T-helper 17 cell (primary cell): ENCODE measurements at regions not wholly inside any gene's neighbourhood (a gene's known extent, or its start where the extent isn't known, plus 50 kb on each side); places are given as distances from the start of the nearest gene placed in this dataset.
"Not testable (repeated sequence)": the region's sequence is repeated elsewhere in the genome, so short reads cannot be mapped to it uniquely, and the experiment has no call there.

Source experiments
- ATAC-seq: fragments of 150-1000 bp; cut with Tn5 transposase; 2 replicates; pipeline ENCODE4 v1.10.0; 2021; ENCODE audit warnings: mild to moderate bottlenecking, moderate library complexity
- DNase-seq, 3 donors: peaks; one replicate each; pipeline versions ENCODE4 v3.0.0 to v3.0.0-alpha.2; 2020 to 2021
- H3K9me3 ChIP-seq: one replicate; pipeline ENCODE4 v1.7.0; 2013; ENCODE audit warnings: low read length, mild to moderate bottlenecking; ENCODE audit not compliant: control insufficient read depth, poor library complexity, severe bottlenecking
- H3K27ac Mint-ChIP-seq: one replicate; pipeline ENCODE4 v1.8.0; 2022; ENCODE audit warnings: mild to moderate bottlenecking, moderate library complexity, mixed read lengths
- H3K27me3 Mint-ChIP-seq: one replicate; pipeline ENCODE4 v1.8.0; 2022; ENCODE audit warnings: mixed read lengths
- H3K36me3 Mint-ChIP-seq: one replicate; pipeline ENCODE4 v1.8.0; 2022; ENCODE audit warnings: low read depth, mixed read lengths
- H3K4me1 Mint-ChIP-seq: one replicate; pipeline ENCODE4 v1.8.0; 2022; ENCODE audit warnings: mild to moderate bottlenecking, mixed read lengths
- H3K4me3 Mint-ChIP-seq: one replicate; pipeline ENCODE4 v1.8.0; 2022; ENCODE audit warnings: mild to moderate bottlenecking, moderate library complexity, mixed read lengths

GRCh38 chr10:3397231-3397630, 224.6 kb upstream of the PITRM1 start:
- DNase-seq (no peak), ATAC-seq (no peak)
- Mint-ChIP-seq H3K4me3 (no peak overlapping the region), H3K4me1 (peaks cover 3% of the 10 kb centered on the region), H3K27ac (no peak overlapping the region), H3K36me3 (no peaks in the 10 kb centered on the region), H3K27me3 (peaks cover 14% of the 10 kb centered on the region)
- no peaks in the 10 kb centered on the region for H3K9me3 ChIP-seq

GRCh38 chr10:3396116-3396515, 223.5 kb upstream of the PITRM1 start:
- no peak for DNase-seq
- H3K27me3 Mint-ChIP-seq: peaks cover 14% of the 10 kb centered on the region
- H3K9me3 ChIP-seq: no peaks in the 10 kb centered on the region
- no peak overlapping the region for H3K27ac Mint-ChIP-seq
- H3K4me3 Mint-ChIP-seq: no peak overlapping the region
- H3K36me3 Mint-ChIP-seq: no peaks in the 10 kb centered on the region
- H3K4me1 Mint-ChIP-seq: peaks cover 6% of the 10 kb centered on the region
- ATAC-seq: no peak

GRCh38 chr10:3395458-3395861, 222.9 kb upstream of the PITRM1 start:
- no peaks in the 10 kb centered on the region for H3K36me3 Mint-ChIP-seq
- peaks cover 6% of the 10 kb centered on the region for H3K4me1 Mint-ChIP-seq
- ATAC-seq (no peak), DNase-seq (no peak)
- no peak overlapping the region for H3K4me3 Mint-ChIP-seq
- no peaks in the 10 kb centered on the region for H3K9me3 ChIP-seq
- peaks cover 21% of the 10 kb centered on the region for H3K27me3 Mint-ChIP-seq
- H3K27ac Mint-ChIP-seq: no peak overlapping the region

GRCh38 chr10:3395041-3395440, 222.5 kb upstream of the PITRM1 start:
- peaks cover 22% of the 10 kb centered on the region for H3K27me3 Mint-ChIP-seq
- H3K4me3 Mint-ChIP-seq: no peak overlapping the region
- no peak overlapping the region for H3K27ac Mint-ChIP-seq
- H3K36me3 Mint-ChIP-seq: no peaks in the 10 kb centered on the region
- peaks cover 6% of the 10 kb centered on the region for H3K4me1 Mint-ChIP-seq
- ATAC-seq (no peak), DNase-seq (no peak)
- H3K9me3 ChIP-seq: no peaks in the 10 kb centered on the region

- no peak overlapping the region for H3K4me3 Mint-ChIP-seq
- no peak for ATAC-seq
Observed at GRCh38 chr10:3393958-3394357, 221.4 kb upstream of the PITRM1 start.

GRCh38 chr10:3391657-3392056, 219.1 kb upstream of the PITRM1 start:
- DNase-seq (no peak), ATAC-seq (no peak)
- Mint-ChIP-seq H3K36me3 (peaks cover 2% of the 10 kb centered on the region), H3K27me3 (peaks cover 16% of the 10 kb centered on the region), H3K27ac (no peak overlapping the region), H3K4me3 (no peak overlapping the region), H3K4me1 (peaks cover 3% of the 10 kb centered on the region)
- no peaks in the 10 kb centered on the region for H3K9me3 ChIP-seq

More at GRCh38 chr10:3393958-3394357, 221.4 kb upstream of the PITRM1 start:
- Mint-ChIP-seq H3K27ac (no peak overlapping the region), H3K36me3 (no peaks in the 10 kb centered on the region), H3K27me3 (peaks cover 22% of the 10 kb centered on the region), H3K4me1 (peaks cover 6% of the 10 kb centered on the region)
- no peak for DNase-seq
- no peaks in the 10 kb centered on the region for H3K9me3 ChIP-seq

GRCh38 chr10:3389130-3389529, 216.5 kb upstream of the PITRM1 start:
- H3K4me3 Mint-ChIP-seq: no peak overlapping the region
- H3K36me3 Mint-ChIP-seq: peaks cover 2% of the 10 kb centered on the region
- DNase-seq (no peak), ATAC-seq (no peak)
- peaks cover 3% of the 10 kb centered on the region for H3K4me1 Mint-ChIP-seq
- H3K9me3 ChIP-seq: no peaks in the 10 kb centered on the region
- H3K27me3 Mint-ChIP-seq: peaks cover 12% of the 10 kb centered on the region
- no peak overlapping the region for H3K27ac Mint-ChIP-seq

- Mint-ChIP-seq H3K36me3 (peaks cover 3% of the 10 kb centered on the region), H3K27me3 (peaks cover 1% of the 10 kb centered on the region), H3K27ac (no peak overlapping the region), H3K4me1 (no peaks in the 10 kb centered on the region), H3K4me3 (no peak overlapping the region)
- no peak for ATAC-seq
- no peak for DNase-seq
- H3K9me3 ChIP-seq: no peaks in the 10 kb centered on the region
Observed at GRCh38 chr10:3385487-3385886, 212.9 kb upstream of the PITRM1 start.

GRCh38 chr10:3382092-3382491, 209.5 kb upstream of the PITRM1 start:
- Mint-ChIP-seq H3K27me3 (peaks cover 4% of the 10 kb centered on the region), H3K27ac (no peak overlapping the region), H3K36me3 (peaks cover 2% of the 10 kb centered on the region), H3K4me3 (no peak overlapping the region), H3K4me1 (no peaks in the 10 kb centered on the region)
- ATAC-seq (no peak), DNase-seq (no peak)
- H3K9me3 ChIP-seq: no peaks in the 10 kb centered on the region

- Mint-ChIP-seq H3K27me3 (peaks cover 16% of the 10 kb centered on the region), H3K36me3 (peaks cover 2% of the 10 kb centered on the region), H3K27ac (no peak overlapping the region), H3K4me3 (no peak overlapping the region), H3K4me1 (no peaks in the 10 kb centered on the region)
- H3K9me3 ChIP-seq: no peaks in the 10 kb centered on the region
- ATAC-seq: no peak
- DNase-seq: no peak
Observed at GRCh38 chr10:3380406-3381050, 207.9 kb upstream of the PITRM1 start.

- Mint-ChIP-seq H3K36me3 (no peaks in the 10 kb centered on the region), H3K4me1 (no peaks in the 10 kb centered on the region), H3K27ac (no peak overlapping the region), H3K27me3 (peaks cover 22% of the 10 kb centered on the region), H3K4me3 (no peak overlapping the region)
- DNase-seq (no peak), ATAC-seq (no peak)
- H3K9me3 ChIP-seq: no peaks in the 10 kb centered on the region
Observed at GRCh38 chr10:3376631-3377030, 204.0 kb upstream of the PITRM1 start.

GRCh38 chr10:3375505-3375904, 202.9 kb upstream of the PITRM1 start:
- peaks cover 22% of the 10 kb centered on the region for H3K27me3 Mint-ChIP-seq
- DNase-seq (no peak), ATAC-seq (no peak)
- no peaks in the 10 kb centered on the region for H3K36me3 Mint-ChIP-seq
- no peaks in the 10 kb centered on the region for H3K4me1 Mint-ChIP-seq
- H3K4me3 Mint-ChIP-seq: no peak overlapping the region
- H3K9me3 ChIP-seq: no peaks in the 10 kb centered on the region
- peak overlapping the region; percentile 34 for H3K27ac Mint-ChIP-seq

GRCh38 chr10:3374914-3375313, 202.3 kb upstream of the PITRM1 start:
- no peaks in the 10 kb centered on the region for H3K9me3 ChIP-seq
- no peaks in the 10 kb centered on the region for H3K4me1 Mint-ChIP-seq
- no peak for ATAC-seq
- no peaks in the 10 kb centered on the region for H3K36me3 Mint-ChIP-seq
- no peak overlapping the region for H3K27ac Mint-ChIP-seq
- peaks cover 22% of the 10 kb centered on the region for H3K27me3 Mint-ChIP-seq
- no peak overlapping the region for H3K4me3 Mint-ChIP-seq
- DNase-seq: no peak

- H3K27ac Mint-ChIP-seq, DNase-seq, ATAC-seq, H3K4me3 Mint-ChIP-seq, H3K4me1 Mint-ChIP-seq, H3K9me3 ChIP-seq, H3K36me3 Mint-ChIP-seq: not testable (repeated sequence)
- peaks cover 27% of the 10 kb centered on the region for H3K27me3 Mint-ChIP-seq
Observed at GRCh38 chr10:3373374-3374027, 200.9 kb upstream of the PITRM1 start.
